ENCODE measurements at regions not wholly inside any gene's neighbourhood (a gene's known extent, or its start where the extent isn't known, plus 50 kb on each side); places are given as distances from the start of the nearest gene placed in this dataset.

DNA sequence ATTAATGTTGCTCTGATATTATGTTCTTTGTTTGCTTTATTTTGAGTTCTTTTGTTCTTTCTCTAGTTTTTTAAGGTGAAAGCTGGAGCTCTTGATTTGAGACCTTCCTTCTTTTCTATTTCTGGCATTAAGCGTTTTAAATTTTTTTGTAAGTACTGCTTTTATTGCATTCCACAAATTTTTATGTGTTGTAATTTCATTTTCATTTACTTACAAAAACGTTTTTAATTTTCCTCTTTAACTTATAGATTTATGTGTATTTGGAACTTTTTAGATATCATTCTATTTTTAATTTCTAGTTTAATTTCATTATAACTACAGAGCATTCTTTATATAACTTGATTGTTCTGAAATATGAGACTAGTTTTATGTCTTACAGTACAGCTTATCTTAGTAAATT, 395.6 kb downstream of the ETV1 start:
- Histone ChIP-seq H3K9ac (ENCODE audit: low read depth in 1 of 2, low read length in 2 of 2) (no peak overlapping the region), H3K36me3 (ENCODE audit: control insufficient read depth in 4 of 4, insufficient read depth in 3 of 4, low read depth in 1 of 4, low read length in 3 of 4) (no peaks in the 10 kb centered on the region), H3K4me1 (ENCODE audit: control insufficient read depth in 4 of 4, insufficient read depth in 4 of 4, low read length in 3 of 4) (no peaks in the 10 kb centered on the region), H3K27me3 (ENCODE audit: control insufficient read depth in 4 of 4, insufficient read depth in 4 of 4, low read length in 3 of 4) (no peaks in the 10 kb centered on the region), H3K9me3 (ENCODE audit: control insufficient read depth in 4 of 4, low read length in 3 of 4) (peaks cover 0 to 3% (median 0%) of the 10 kb centered on the region in 4 donors), H3K27ac (ENCODE audit: low read depth in 1 of 2, low read length in 2 of 2) (no peak overlapping the region), H3K4me3 (ENCODE audit: low read depth in 1 of 3, low read length in 3 of 3) (no peak overlapping the region)
- WGBS = 48% methylated on average over 2 of the region's 2 CpGs
- TF ChIP-seq, protein P1, sequence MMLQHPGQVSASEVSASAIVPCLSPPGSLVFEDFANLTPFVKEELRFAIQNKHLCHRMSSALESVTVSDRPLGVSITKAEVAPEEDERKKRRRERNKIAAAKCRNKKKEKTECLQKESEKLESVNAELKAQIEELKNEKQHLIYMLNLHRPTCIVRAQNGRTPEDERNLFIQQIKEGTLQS (IDR thresholded peaks at IDR 0.05) = no peak
- TF ChIP-seq FOXA2 (IDR thresholded peaks at IDR 0.05) (no peak), TAF1 (conservative IDR thresholded peaks at IDR 0.05) (no peak), FOXA1 (IDR thresholded peaks at IDR 0.05) (no peak)
- TF ChIP-seq, protein P2, sequence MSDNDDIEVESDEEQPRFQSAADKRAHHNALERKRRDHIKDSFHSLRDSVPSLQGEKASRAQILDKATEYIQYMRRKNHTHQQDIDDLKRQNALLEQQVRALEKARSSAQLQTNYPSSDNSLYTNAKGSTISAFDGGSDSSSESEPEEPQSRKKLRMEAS (IDR thresholded peaks at IDR 0.05) = no peak
- DNase-seq (ENCODE audit: low spot score) = no peak

DNA sequence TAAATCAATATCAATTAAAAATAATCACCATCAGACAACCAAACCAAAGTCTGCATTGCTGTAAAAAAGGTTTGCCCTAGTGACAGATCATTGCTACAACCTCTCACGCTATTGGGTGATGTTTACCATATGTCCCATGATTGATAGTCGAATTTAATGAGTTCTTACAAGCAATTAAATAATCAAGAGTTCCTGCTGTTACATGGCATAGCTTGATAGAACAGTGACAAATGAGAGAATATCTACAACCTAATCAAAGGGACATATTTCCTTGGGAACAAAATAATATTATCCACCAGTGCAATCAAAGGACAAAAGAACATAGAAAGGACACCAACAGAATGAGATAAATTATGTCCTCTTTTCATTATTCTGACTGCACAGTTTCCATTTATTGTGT, 387.4 kb downstream of the ETV1 start:
- Histone ChIP-seq H3K27me3 (ENCODE audit: control insufficient read depth in 4 of 4, insufficient read depth in 4 of 4, low read length in 3 of 4) (no peaks in the 10 kb centered on the region), H3K4me1 (ENCODE audit: control insufficient read depth in 4 of 4, insufficient read depth in 4 of 4, low read length in 3 of 4) (no peaks in the 10 kb centered on the region), H3K36me3 (ENCODE audit: control insufficient read depth in 4 of 4, insufficient read depth in 3 of 4, low read depth in 1 of 4, low read length in 3 of 4) (no peaks in the 10 kb centered on the region), H3K9me3 (ENCODE audit: control insufficient read depth in 4 of 4, low read length in 3 of 4) (no peaks in the 10 kb centered on the region), H3K9ac (ENCODE audit: low read depth in 1 of 2, low read length in 2 of 2) (no peak overlapping the region), H3K4me3 (ENCODE audit: low read depth in 1 of 3, low read length in 3 of 3) (no peak overlapping the region), H3K27ac (ENCODE audit: low read depth in 1 of 2, low read length in 2 of 2) (no peak overlapping the region)
- DNase-seq (ENCODE audit: low spot score) = no peak
- no peak for TF ChIP-seq FOXA2 (IDR thresholded peaks at IDR 0.05)
- 65% methylated on average over 2 of the region's 2 CpGs for WGBS

DNA sequence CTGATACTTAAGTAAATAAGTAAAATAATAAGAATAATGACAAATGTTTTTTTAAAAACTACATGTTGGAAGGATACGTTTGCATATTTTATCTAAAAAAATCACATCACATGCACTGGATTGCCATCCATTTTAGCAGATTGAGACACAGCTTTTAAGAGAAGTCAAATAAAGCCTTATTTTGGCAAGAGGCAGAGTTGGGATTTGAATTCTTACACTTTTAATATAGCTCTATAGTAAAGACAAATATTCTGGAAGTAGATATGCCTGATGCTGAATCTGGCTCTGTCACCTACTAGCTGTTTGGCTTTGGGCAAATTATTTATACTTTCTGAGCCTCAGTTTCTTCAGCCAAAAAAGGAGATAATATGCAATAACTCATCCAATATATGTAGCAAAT, 386.4 kb downstream of the ETV1 start:
- no peak for TF ChIP-seq YY1 (IDR thresholded peaks at IDR 0.05)
- TF ChIP-seq, protein P3, sequence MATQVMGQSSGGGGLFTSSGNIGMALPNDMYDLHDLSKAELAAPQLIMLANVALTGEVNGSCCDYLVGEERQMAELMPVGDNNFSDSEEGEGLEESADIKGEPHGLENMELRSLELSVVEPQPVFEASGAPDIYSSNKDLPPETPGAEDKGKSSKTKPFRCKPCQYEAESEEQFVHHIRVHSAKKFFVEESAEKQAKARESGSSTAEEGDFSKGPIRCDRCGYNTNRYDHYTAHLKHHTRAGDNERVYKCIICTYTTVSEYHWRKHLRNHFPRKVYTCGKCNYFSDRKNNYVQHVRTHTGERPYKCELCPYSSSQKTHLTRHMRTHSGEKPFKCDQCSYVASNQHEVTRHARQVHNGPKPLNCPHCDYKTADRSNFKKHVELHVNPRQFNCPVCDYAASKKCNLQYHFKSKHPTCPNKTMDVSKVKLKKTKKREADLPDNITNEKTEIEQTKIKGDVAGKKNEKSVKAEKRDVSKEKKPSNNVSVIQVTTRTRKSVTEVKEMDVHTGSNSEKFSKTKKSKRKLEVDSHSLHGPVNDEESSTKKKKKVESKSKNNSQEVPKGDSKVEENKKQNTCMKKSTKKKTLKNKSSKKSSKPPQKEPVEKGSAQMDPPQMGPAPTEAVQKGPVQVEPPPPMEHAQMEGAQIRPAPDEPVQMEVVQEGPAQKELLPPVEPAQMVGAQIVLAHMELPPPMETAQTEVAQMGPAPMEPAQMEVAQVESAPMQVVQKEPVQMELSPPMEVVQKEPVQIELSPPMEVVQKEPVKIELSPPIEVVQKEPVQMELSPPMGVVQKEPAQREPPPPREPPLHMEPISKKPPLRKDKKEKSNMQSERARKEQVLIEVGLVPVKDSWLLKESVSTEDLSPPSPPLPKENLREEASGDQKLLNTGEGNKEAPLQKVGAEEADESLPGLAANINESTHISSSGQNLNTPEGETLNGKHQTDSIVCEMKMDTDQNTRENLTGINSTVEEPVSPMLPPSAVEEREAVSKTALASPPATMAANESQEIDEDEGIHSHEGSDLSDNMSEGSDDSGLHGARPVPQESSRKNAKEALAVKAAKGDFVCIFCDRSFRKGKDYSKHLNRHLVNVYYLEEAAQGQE (IDR thresholded peaks at IDR 0.05) = no peak
- TF ChIP-seq, protein P4, sequence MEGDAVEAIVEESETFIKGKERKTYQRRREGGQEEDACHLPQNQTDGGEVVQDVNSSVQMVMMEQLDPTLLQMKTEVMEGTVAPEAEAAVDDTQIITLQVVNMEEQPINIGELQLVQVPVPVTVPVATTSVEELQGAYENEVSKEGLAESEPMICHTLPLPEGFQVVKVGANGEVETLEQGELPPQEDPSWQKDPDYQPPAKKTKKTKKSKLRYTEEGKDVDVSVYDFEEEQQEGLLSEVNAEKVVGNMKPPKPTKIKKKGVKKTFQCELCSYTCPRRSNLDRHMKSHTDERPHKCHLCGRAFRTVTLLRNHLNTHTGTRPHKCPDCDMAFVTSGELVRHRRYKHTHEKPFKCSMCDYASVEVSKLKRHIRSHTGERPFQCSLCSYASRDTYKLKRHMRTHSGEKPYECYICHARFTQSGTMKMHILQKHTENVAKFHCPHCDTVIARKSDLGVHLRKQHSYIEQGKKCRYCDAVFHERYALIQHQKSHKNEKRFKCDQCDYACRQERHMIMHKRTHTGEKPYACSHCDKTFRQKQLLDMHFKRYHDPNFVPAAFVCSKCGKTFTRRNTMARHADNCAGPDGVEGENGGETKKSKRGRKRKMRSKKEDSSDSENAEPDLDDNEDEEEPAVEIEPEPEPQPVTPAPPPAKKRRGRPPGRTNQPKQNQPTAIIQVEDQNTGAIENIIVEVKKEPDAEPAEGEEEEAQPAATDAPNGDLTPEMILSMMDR (IDR thresholded peaks at IDR 0.05; ENCODE audit: low read depth, low read length, missing input control) = no peak
- no peak for TF ChIP-seq JUND (IDR thresholded peaks at IDR 0.05)
- TF ChIP-seq SP1 (IDR thresholded peaks at IDR 0.05) = no peak
- TF ChIP-seq RAD21 (IDR thresholded peaks at IDR 0.05) = no peak

More for the DNA sequence above, 386.4 kb downstream of the ETV1 start:
- 69% methylated on average over 1 of the region's 1 CpG for WGBS
- Histone ChIP-seq H3K36me3 (ENCODE audit: control insufficient read depth in 4 of 4, insufficient read depth in 3 of 4, low read depth in 1 of 4, low read length in 3 of 4) (no peaks in the 10 kb centered on the region), H3K27ac (ENCODE audit: low read depth in 1 of 2, low read length in 2 of 2) (no peak overlapping the region), H3K4me1 (ENCODE audit: control insufficient read depth in 4 of 4, insufficient read depth in 4 of 4, low read length in 3 of 4) (no peaks in the 10 kb centered on the region), H3K9me3 (ENCODE audit: control insufficient read depth in 4 of 4, low read length in 3 of 4) (peaks cover 0 to 5% (median 0%) of the 10 kb centered on the region in 4 donors), H3K9ac (ENCODE audit: low read depth in 1 of 2, low read length in 2 of 2) (no peak overlapping the region), H3K27me3 (ENCODE audit: control insufficient read depth in 4 of 4, insufficient read depth in 4 of 4, low read length in 3 of 4) (no peaks in the 10 kb centered on the region), H3K4me3 (ENCODE audit: low read depth in 1 of 3, low read length in 3 of 3) (no peak overlapping the region)
- DNase-seq (ENCODE audit: low spot score) = no peak

Measured in liver (tissue), 8 donors.